Endodermal cell (in vitro differentiated cells): ENCODE measurements at regions not wholly inside any gene's neighbourhood (a gene's known extent, or its start where the extent isn't known, plus 50 kb on each side); places are given as distances from the start of the nearest gene placed in this dataset.

Source experiments
- DNase-seq: peaks from one replicate; pipeline ENCODE4 v3.0.0-alpha.2; 2017
- H3K27ac ChIP-seq: 2 replicates; pipeline ENCODE4 v1.5.1; 2013; ENCODE audit warnings: mild to moderate bottlenecking, low read depth, low read length, moderate library complexity
- H3K27me3 ChIP-seq: 2 replicates; pipeline ENCODE4 v1.6.1; 2013; ENCODE audit warnings: mild to moderate bottlenecking, low read length, moderate library complexity; ENCODE audit not compliant: insufficient read depth, control insufficient read depth, poor library complexity, severe bottlenecking
- H3K36me3 ChIP-seq: 2 replicates; pipeline ENCODE4 v1.7.0; 2013; ENCODE audit warnings: mild to moderate bottlenecking, low read length, moderate library complexity; ENCODE audit not compliant: control insufficient read depth, insufficient read depth
- H3K4me1 ChIP-seq: one replicate; pipeline ENCODE4 v1.7.0; 2013; ENCODE audit warnings: low read length; ENCODE audit not compliant: control insufficient read depth, insufficient read depth
- H3K4me3 ChIP-seq: 2 replicates; pipeline ENCODE4 v1.5.1; 2013; ENCODE audit warnings: mild to moderate bottlenecking, low read length, moderate library complexity
- H3K9ac ChIP-seq: 2 replicates; pipeline ENCODE4 v1.6.1; 2013; ENCODE audit warnings: mild to moderate bottlenecking, low read length, moderate library complexity; ENCODE audit not compliant: poor library complexity, severe bottlenecking; ENCODE audit errors: extremely low read depth
- H3K9me3 ChIP-seq: 2 replicates; pipeline ENCODE4 v1.6.1; 2013; ENCODE audit warnings: mild to moderate bottlenecking, low read length, moderate library complexity; ENCODE audit not compliant: control insufficient read depth
- H3K27ac Mint-ChIP-seq: 2 replicates; pipeline ENCODE4 v1.8.0; 2020; ENCODE audit warnings: mixed read lengths
- H3K27me3 Mint-ChIP-seq: 2 replicates; pipeline ENCODE4 v1.8.0; 2021; ENCODE audit warnings: mild to moderate bottlenecking, mixed read lengths; ENCODE audit not compliant: insufficient read depth
- H3K36me3 Mint-ChIP-seq: 2 replicates; pipeline ENCODE4 v1.8.0; 2020; ENCODE audit warnings: low read depth, mixed read lengths
- H3K4me1 Mint-ChIP-seq: 2 replicates; pipeline ENCODE4 v1.8.0; 2020; ENCODE audit warnings: mixed read lengths
- H3K4me3 Mint-ChIP-seq: 2 replicates; pipeline ENCODE4 v1.8.0; 2020; ENCODE audit warnings: mild to moderate bottlenecking, moderate library complexity, mixed read lengths
- H3K9me3 Mint-ChIP-seq: 2 replicates; pipeline ENCODE4 v1.8.0; 2020; ENCODE audit warnings: mild to moderate bottlenecking, mixed read lengths
- WGBS, 2 experiments: methylation state at CpG; one replicate each; pipeline versions ENCODE4 v1.1.5 to v1.1.7; 2013; ENCODE audit warnings: missing lambda C conversion rate in 2 of 2, mixed read lengths in 1 of 2; ENCODE audit not compliant: insufficient coverage in 1 of 2, insufficient read length in 1 of 2; 5-methylcytosine and 5-hydroxymethylcytosine counted together
- TF ChIP-seq, protein P1 (sequence below): fragments of 200-600 bp; sonication (generic); conservative IDR thresholded peaks from 2 replicates; pipeline ENCODE4 v1.5.0; 2021; ENCODE audit warnings: antibody characterized with exemption, mild to moderate bottlenecking

DNA sequence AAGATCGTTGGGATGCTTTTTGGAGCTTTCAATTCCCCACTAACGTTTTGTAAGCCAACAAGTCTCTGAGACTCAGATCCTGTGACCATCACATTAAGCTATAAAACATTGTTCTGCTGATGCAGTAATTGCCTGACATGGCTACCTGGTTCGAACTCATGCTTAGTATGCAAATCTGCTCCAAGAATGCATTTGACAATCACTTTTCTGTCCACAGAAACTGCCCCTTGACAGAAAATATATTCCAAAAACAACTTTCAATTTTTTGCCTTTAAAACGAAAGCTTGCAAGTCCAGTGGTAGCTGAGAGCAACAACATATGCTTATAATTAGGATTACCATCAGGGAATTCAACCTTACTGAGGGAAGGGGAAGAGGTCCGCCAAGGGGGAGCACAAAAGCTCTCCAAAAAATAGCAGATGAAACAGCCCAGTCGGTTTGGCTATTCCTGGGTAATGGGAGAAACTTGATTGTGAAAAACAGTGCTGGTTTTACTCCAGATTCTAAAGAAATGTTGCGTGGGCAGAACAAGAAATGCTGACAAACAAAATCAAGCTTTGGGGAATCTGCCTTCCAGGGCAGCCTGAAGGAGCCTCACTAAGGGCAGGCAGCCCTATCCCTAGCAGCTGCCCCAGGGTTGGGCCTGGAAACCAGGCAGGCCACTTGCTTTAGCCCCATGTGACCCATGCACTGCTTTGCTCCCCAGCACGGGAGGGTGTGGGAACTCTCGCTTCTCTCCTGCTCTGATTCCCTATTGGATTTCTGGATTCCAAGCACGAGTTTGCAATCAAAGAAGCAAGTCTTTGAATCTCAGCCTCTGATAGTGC is 160.7 kb upstream of the LDB2 start:
- Histone ChIP-seq H3K9me3 (no peaks in the 10 kb centered on the region), H3K27ac (no peak overlapping the region)

DNA sequence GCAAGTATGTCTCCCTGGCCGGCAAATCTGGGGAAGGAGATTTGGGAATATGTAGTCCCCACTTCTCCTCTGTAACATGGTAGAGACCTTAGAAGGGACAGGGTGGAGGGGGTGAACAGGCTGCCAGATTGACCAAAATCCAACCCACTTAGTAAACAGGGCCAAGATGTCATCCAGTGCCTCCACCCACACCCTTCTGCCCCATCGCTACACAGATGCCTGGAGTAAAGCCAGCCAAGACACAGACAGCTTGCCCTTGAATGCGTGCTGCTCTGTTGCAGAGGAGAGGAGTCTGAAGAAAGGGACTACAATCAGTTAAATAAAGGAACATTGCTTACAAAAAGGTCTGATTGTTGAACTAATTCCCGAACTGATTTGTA is 160.1 kb upstream of the LDB2 start:
- Histone ChIP-seq H3K9me3 (no peaks in the 10 kb centered on the region), H3K36me3 (no peaks in the 10 kb centered on the region), H3K27me3 (no peaks in the 10 kb centered on the region), H3K4me1 (no peaks in the 10 kb centered on the region), H3K9ac (no peak overlapping the region), H3K4me3 (no peak overlapping the region), H3K27ac (no peak overlapping the region)
- Mint-ChIP-seq H3K4me1 (no peaks in the 10 kb centered on the region), H3K9me3 (no peaks in the 10 kb centered on the region), H3K4me3 (no peak overlapping the region), H3K36me3 (no peaks in the 10 kb centered on the region), H3K27me3 (no peaks in the 10 kb centered on the region), H3K27ac (no peak overlapping the region)
- DNase-seq: no peak
- TF ChIP-seq, protein P1, sequence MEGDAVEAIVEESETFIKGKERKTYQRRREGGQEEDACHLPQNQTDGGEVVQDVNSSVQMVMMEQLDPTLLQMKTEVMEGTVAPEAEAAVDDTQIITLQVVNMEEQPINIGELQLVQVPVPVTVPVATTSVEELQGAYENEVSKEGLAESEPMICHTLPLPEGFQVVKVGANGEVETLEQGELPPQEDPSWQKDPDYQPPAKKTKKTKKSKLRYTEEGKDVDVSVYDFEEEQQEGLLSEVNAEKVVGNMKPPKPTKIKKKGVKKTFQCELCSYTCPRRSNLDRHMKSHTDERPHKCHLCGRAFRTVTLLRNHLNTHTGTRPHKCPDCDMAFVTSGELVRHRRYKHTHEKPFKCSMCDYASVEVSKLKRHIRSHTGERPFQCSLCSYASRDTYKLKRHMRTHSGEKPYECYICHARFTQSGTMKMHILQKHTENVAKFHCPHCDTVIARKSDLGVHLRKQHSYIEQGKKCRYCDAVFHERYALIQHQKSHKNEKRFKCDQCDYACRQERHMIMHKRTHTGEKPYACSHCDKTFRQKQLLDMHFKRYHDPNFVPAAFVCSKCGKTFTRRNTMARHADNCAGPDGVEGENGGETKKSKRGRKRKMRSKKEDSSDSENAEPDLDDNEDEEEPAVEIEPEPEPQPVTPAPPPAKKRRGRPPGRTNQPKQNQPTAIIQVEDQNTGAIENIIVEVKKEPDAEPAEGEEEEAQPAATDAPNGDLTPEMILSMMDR: no peak
- 85 to 90% methylated on average over 2 to 4 of the region's 4 CpGs for WGBS, 2 experiments

More for the DNA sequence above, 160.7 kb upstream of the LDB2 start:
- H3K36me3 ChIP-seq: no peaks in the 10 kb centered on the region
- Mint-ChIP-seq H3K4me3 (no peak overlapping the region), H3K27me3 (no peaks in the 10 kb centered on the region), H3K9me3 (no peaks in the 10 kb centered on the region), H3K36me3 (no peaks in the 10 kb centered on the region), H3K4me1 (no peaks in the 10 kb centered on the region), H3K27ac (no peak overlapping the region)
- no peaks in the 10 kb centered on the region for H3K4me1 ChIP-seq
- DNase-seq: no peak
- no peak overlapping the region for H3K4me3 ChIP-seq
- no peaks in the 10 kb centered on the region for H3K27me3 ChIP-seq
- H3K9ac ChIP-seq: no peak overlapping the region
- TF ChIP-seq, protein P1: no peak
- WGBS, 2 experiments: 87 to 97% methylated on average over 9 to 10 of the region's 10 CpGs

DNA sequence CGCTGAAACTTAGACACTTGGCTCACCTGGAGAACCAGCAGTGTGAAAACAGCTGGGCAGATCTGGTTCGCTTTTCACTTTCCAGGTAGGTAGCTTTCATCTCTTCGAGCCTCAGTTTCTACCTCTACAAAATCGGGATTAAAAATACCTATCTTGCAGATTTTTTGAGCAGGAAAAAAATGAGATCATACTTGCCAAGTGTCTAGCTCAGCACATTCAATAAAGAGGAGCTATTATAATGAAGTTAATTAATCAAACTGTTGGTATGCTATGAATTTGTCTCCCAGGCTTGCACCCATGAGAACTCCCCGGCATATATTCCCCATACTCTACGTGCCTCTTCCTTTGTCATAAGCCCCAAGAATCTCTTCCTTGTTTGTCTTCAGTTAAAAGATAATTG is 158.6 kb upstream of the LDB2 start:
- TF ChIP-seq, protein P1: no peak
- Mint-ChIP-seq H3K4me1 (no peaks in the 10 kb centered on the region), H3K36me3 (no peaks in the 10 kb centered on the region), H3K9me3 (no peaks in the 10 kb centered on the region), H3K27ac (no peak overlapping the region), H3K27me3 (no peaks in the 10 kb centered on the region), H3K4me3 (no peak overlapping the region)
- Histone ChIP-seq H3K9ac (no peak overlapping the region), H3K9me3 (no peaks in the 10 kb centered on the region), H3K4me1 (no peaks in the 10 kb centered on the region), H3K36me3 (no peaks in the 10 kb centered on the region), H3K27me3 (no peaks in the 10 kb centered on the region), H3K4me3 (no peak overlapping the region), H3K27ac (no peak overlapping the region)
- WGBS, 2 experiments: 90 to 100% methylated on average over 3 to 6 of the region's 6 CpGs
- no peak for DNase-seq
